Body of pancreas (tissue), 4 donors: ENCODE measurements at regions not wholly inside any gene's neighbourhood (a gene's known extent, or its start where the extent isn't known, plus 50 kb on each side); places are given as distances from the start of the nearest gene placed in this dataset.
"Not testable (repeated sequence)": the region's sequence is repeated elsewhere in the genome, so short reads cannot be mapped to it uniquely, and the experiment has no call there.

Experiments
- POLR2A ChIP-seq, 3 donors: fragments of 450-650 bp; IDR thresholded peaks; one replicate each; pipeline ENCODE4 v1.6.1; 2016; ENCODE audit warnings: antibody characterized with exemption in 3 of 3, mild to moderate bottlenecking in 2 of 3
- TF ChIP-seq, protein P1 (sequence below), 7 experiments: fragments of 450-650 bp in 4 of 7; fragments of 200-600 bp in 3 of 7; sonication (generic) in 3 of 7; IDR thresholded peaks; one replicate each; pipeline ENCODE4 v1.5.1; 2016 to 2019; ENCODE audit warnings: antibody characterized with exemption in 7 of 7

DNA sequence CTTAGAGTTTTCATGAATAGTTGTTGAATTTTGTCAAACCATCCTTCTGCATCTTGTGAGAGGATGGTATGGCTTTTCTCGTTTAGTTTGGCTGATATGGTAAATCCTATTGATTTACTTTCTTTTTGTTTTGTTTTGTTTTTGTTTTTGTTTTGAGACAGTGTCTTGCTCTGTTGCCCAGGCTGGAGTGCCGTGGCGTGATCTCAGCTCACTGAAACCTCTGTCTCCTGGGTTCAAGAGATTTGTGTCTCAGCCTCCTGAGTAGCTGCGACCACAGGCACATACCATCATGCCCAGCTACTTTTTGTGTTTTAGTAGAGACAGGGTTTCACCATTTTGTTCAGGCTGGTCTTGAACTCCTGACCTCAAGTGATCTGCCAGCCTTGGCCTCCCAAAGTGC lies 101.3 kb upstream of the HAO2 start:
- TF ChIP-seq, protein P1, sequence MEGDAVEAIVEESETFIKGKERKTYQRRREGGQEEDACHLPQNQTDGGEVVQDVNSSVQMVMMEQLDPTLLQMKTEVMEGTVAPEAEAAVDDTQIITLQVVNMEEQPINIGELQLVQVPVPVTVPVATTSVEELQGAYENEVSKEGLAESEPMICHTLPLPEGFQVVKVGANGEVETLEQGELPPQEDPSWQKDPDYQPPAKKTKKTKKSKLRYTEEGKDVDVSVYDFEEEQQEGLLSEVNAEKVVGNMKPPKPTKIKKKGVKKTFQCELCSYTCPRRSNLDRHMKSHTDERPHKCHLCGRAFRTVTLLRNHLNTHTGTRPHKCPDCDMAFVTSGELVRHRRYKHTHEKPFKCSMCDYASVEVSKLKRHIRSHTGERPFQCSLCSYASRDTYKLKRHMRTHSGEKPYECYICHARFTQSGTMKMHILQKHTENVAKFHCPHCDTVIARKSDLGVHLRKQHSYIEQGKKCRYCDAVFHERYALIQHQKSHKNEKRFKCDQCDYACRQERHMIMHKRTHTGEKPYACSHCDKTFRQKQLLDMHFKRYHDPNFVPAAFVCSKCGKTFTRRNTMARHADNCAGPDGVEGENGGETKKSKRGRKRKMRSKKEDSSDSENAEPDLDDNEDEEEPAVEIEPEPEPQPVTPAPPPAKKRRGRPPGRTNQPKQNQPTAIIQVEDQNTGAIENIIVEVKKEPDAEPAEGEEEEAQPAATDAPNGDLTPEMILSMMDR (IDR thresholded peaks at IDR 0.05): not testable (repeated sequence)
- not testable (repeated sequence) for TF ChIP-seq POLR2A (IDR thresholded peaks at IDR 0.05)
